ENCODE measurements at regions not wholly inside any gene's neighbourhood (a gene's known extent, or its start where the extent isn't known, plus 50 kb on each side); places are given as distances from the start of the nearest gene placed in this dataset.

DNA sequence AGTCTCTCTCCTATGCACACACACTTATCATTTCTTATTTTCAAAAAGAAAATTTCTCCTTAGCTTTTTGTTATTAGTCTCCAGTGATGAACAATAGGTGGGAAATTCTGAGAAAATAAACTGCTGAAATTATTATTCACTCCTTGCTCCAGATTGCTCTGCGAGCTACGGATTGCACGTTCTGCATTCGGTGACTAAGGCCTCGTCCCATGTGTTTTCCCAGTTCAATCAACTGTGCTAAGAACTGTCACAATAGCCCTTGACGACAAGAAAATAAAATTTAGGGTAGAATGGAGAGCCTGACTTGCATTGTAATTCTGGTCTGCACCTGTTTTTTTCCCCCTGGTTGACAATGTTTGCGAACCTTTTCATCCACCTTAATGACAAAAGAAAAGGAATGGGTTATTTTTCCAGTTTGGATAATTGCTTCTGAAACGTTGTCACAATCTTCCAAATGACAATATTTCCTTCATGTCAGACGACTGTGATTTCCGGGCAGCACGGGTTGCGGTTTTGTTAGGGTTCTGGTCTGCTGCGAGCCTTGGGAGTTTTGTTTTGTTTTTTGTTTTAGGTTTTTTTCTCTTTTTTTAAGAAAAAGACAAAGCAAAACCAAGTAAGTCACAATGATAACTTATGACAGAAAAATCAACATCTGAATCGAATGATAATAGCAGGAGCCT is 124.5 kb upstream of the NOCT start:
- TF ChIP-seq, protein P1, sequence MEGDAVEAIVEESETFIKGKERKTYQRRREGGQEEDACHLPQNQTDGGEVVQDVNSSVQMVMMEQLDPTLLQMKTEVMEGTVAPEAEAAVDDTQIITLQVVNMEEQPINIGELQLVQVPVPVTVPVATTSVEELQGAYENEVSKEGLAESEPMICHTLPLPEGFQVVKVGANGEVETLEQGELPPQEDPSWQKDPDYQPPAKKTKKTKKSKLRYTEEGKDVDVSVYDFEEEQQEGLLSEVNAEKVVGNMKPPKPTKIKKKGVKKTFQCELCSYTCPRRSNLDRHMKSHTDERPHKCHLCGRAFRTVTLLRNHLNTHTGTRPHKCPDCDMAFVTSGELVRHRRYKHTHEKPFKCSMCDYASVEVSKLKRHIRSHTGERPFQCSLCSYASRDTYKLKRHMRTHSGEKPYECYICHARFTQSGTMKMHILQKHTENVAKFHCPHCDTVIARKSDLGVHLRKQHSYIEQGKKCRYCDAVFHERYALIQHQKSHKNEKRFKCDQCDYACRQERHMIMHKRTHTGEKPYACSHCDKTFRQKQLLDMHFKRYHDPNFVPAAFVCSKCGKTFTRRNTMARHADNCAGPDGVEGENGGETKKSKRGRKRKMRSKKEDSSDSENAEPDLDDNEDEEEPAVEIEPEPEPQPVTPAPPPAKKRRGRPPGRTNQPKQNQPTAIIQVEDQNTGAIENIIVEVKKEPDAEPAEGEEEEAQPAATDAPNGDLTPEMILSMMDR (IDR thresholded peaks at IDR 0.05), result no peak
- TF ChIP-seq POLR2AphosphoS5 (IDR thresholded peaks at IDR 0.05), result no peak
- TF ChIP-seq POLR2A (IDR thresholded peaks at IDR 0.05), result no peak
- TF ChIP-seq EP300 (IDR thresholded peaks at IDR 0.05; ENCODE audit: low read depth), result no peak
